ENCODE measurements at regions not wholly inside any gene's neighbourhood (a gene's known extent, or its start where the extent isn't known, plus 50 kb on each side); places are given as distances from the start of the nearest gene placed in this dataset.

- no peaks in the 10 kb centered on the region for H3K9me3 ChIP-seq
- H3K27ac ChIP-seq = no peak overlapping the region
- no peaks in the 10 kb centered on the region for H3K27me3 ChIP-seq (replicated peaks; ENCODE audit: insufficient read depth)
- H3K36me3 ChIP-seq = no peaks in the 10 kb centered on the region
- H3K4me1 ChIP-seq (replicated peaks) = no peaks in the 10 kb centered on the region
- no peak overlapping the region for H3K4me3 ChIP-seq
- intact Hi-C loops (cut with DNase I) = no loop called here
- 77% methylated on average over 7 of the region's 7 CpGs for WGBS
- TF ChIP-seq, protein P1, sequence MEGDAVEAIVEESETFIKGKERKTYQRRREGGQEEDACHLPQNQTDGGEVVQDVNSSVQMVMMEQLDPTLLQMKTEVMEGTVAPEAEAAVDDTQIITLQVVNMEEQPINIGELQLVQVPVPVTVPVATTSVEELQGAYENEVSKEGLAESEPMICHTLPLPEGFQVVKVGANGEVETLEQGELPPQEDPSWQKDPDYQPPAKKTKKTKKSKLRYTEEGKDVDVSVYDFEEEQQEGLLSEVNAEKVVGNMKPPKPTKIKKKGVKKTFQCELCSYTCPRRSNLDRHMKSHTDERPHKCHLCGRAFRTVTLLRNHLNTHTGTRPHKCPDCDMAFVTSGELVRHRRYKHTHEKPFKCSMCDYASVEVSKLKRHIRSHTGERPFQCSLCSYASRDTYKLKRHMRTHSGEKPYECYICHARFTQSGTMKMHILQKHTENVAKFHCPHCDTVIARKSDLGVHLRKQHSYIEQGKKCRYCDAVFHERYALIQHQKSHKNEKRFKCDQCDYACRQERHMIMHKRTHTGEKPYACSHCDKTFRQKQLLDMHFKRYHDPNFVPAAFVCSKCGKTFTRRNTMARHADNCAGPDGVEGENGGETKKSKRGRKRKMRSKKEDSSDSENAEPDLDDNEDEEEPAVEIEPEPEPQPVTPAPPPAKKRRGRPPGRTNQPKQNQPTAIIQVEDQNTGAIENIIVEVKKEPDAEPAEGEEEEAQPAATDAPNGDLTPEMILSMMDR (IDR thresholded peaks at IDR 0.05) = no peak
- no peak for TF ChIP-seq POLR2A (IDR thresholded peaks at IDR 0.05)
- no peak for TF ChIP-seq POLR2AphosphoS5 (IDR thresholded peaks at IDR 0.05)
- no peak for DNase-seq (ENCODE audit: low spot score)
Measured at GRCh38 chr4:129335276-129335675, 239.3 kb downstream of the C4orf33 start.

GRCh38 chr4:129335818-129336217 is 239.9 kb downstream of the C4orf33 start:
- Histone ChIP-seq H3K9me3 (no peaks in the 10 kb centered on the region), H3K4me1 (replicated peaks) (no peaks in the 10 kb centered on the region), H3K27me3 (replicated peaks; ENCODE audit: insufficient read depth) (no peaks in the 10 kb centered on the region), H3K36me3 (no peaks in the 10 kb centered on the region), H3K27ac (no peak overlapping the region), H3K4me3 (no peak overlapping the region)
- 61% methylated on average over 5 of the region's 5 CpGs for WGBS
- TF ChIP-seq, protein P1 (IDR thresholded peaks at IDR 0.05) = no peak
- TF ChIP-seq POLR2AphosphoS5 (IDR thresholded peaks at IDR 0.05) (no peak), POLR2A (IDR thresholded peaks at IDR 0.05) (no peak)
- intact Hi-C loops (cut with DNase I) = no loop called here
- no peak for DNase-seq (ENCODE audit: low spot score)

DNA sequence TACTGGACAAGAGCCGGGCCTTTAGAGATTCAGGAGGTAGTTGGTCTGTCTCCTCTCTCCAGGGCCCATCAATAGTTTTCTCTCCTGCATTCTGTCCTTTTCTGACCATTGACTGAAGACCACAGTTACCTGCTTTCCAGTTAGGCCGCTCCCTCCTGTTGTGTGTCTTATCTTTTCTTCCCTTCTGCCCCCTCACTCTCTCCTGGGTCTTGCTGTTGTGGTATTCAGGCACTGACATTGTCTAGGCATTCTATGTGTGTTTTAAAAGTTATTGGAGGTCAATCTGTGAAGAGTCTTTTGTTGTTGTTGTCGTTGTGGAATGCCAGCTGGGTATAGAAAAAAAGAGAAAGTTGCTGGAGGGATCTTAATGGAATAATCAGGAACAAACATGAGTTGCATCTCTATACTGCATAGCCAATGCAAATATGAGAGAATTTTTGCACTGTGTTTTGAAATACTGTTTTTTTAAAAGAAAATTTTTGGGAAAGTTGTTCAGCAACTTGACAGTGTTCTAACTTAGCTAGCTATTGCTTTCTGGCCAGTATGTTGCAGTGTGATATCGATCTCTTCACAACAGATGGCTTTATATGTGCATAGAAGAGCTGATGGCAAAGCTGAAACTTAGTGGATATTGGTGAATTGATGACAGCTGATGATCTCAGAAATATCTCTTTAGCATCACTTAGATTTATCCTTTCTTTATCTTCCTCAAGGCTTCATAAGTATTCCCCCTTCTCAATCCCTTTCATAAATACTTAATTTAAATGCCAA is 240.7 kb downstream of the C4orf33 start:
- TF ChIP-seq, protein P1 (IDR thresholded peaks at IDR 0.05) = no peak
- TF ChIP-seq POLR2A (IDR thresholded peaks at IDR 0.05) (no peak), POLR2AphosphoS5 (IDR thresholded peaks at IDR 0.05) (no peak)

DNA sequence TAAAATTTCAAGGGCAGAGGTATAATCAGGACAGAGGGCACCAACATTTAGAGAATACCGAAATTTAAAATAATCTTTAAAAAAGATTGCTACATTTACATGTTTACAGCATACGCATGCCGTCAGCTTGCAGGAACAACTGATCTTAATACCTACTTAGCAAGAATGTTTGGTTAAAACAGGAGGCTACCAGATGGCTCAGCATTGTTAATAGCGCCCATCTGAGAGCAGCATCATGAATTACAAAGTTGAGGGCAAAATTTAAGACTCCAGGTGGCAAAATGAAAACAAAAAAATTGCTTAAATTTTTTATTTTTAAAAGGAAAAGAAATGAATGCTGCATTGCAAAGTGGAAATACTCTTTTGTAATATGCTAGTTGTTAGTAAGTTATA is 241.3 kb downstream of the C4orf33 start:
- H3K9me3 ChIP-seq = no peaks in the 10 kb centered on the region
- no peaks in the 10 kb centered on the region for H3K4me1 ChIP-seq (replicated peaks)
- no peaks in the 10 kb centered on the region for H3K36me3 ChIP-seq
- no peak overlapping the region for H3K4me3 ChIP-seq
- no peak for DNase-seq (ENCODE audit: low spot score)
- WGBS = 83% methylated on average over 4 of the region's 4 CpGs
- intact Hi-C loops (cut with DNase I) = no loop called here
- TF ChIP-seq POLR2A (IDR thresholded peaks at IDR 0.05) = no peak
- TF ChIP-seq, protein P1 (IDR thresholded peaks at IDR 0.05) = no peak
- no peak for TF ChIP-seq POLR2AphosphoS5 (IDR thresholded peaks at IDR 0.05)
- H3K27me3 ChIP-seq (replicated peaks; ENCODE audit: insufficient read depth) = no peaks in the 10 kb centered on the region
- no peak overlapping the region for H3K27ac ChIP-seq

More for the DNA sequence above, 240.7 kb downstream of the C4orf33 start:
- H3K27me3 ChIP-seq (replicated peaks; ENCODE audit: insufficient read depth) = no peaks in the 10 kb centered on the region
- no peaks in the 10 kb centered on the region for H3K9me3 ChIP-seq
- no peaks in the 10 kb centered on the region for H3K36me3 ChIP-seq
- no peak overlapping the region for H3K4me3 ChIP-seq
- no peaks in the 10 kb centered on the region for H3K4me1 ChIP-seq (replicated peaks)
- DNase-seq (ENCODE audit: low spot score) = no peak
- intact Hi-C loops (cut with DNase I) = no loop called here
- no peak overlapping the region for H3K27ac ChIP-seq
- WGBS = 68% methylated on average over 4 of the region's 4 CpGs

DNA sequence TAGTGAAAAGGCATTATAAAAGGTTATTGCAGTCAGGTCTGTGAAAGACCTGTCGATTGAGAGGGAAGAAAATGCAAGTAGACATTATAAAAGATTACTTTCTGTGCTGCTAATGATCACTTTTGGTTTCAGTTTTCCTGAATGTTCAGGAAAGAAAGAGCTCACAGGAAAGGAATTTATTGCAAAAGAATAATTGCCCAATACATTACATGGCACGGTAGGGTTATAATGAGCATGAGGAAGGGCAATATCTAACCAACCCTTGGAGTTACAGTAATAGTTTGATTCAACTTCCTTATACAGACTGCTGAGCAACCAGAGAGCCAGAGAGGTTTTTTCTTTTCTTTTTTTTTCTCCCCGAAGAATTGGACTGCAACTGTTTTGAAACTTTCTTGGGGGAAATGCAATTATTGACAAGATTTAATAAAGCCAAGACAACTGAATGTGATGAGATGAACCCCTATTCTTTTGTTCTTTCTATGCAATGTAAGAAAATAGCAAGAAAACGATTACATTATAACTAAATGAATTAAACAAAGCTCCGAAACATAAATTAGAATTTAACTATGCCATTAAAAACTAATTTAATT is 247.0 kb downstream of the C4orf33 start:
- TF ChIP-seq POLR2AphosphoS5 (IDR thresholded peaks at IDR 0.05) (peak; percentile 16), POLR2A (IDR thresholded peaks at IDR 0.05) (no peak)
- Histone ChIP-seq H3K27ac (no peak overlapping the region), H3K36me3 (no peaks in the 10 kb centered on the region), H3K4me1 (replicated peaks) (no peaks in the 10 kb centered on the region), H3K27me3 (replicated peaks; ENCODE audit: insufficient read depth) (no peaks in the 10 kb centered on the region), H3K9me3 (no peaks in the 10 kb centered on the region), H3K4me3 (no peak overlapping the region)
- intact Hi-C loops (cut with DNase I) = no loop called here
- DNase-seq (ENCODE audit: low spot score) = no peak
- 38% methylated on average over 5 of the region's 5 CpGs for WGBS
